HepG2 (cell line): ENCODE measurements at regions not wholly inside any gene's neighbourhood (a gene's known extent, or its start where the extent isn't known, plus 50 kb on each side); places are given as distances from the start of the nearest gene placed in this dataset.

Source experiments
- TF ChIP-seq, protein P1 (sequence below): sonication (generic); formaldehyde crosslinking; IDR thresholded peaks from 2 replicates; pipeline ENCODE4 v1.8.1; 2022; ENCODE audit warnings: mild to moderate bottlenecking, missing genetic modification reagents
- TF ChIP-seq, protein P2 (sequence below), 2 experiments: fragments of 450-650 bp in 1 of 2; sonication (generic) in 1 of 2; formaldehyde crosslinking in 1 of 2; IDR thresholded peaks; 2 replicates each; pipeline versions ENCODE4 v1.6.1 to v1.8.0; 2016 to 2022; ENCODE audit warnings: antibody characterized with exemption in 1 of 2, mild to moderate bottlenecking in 1 of 2, missing genetic modification reagents in 1 of 2

DNA sequence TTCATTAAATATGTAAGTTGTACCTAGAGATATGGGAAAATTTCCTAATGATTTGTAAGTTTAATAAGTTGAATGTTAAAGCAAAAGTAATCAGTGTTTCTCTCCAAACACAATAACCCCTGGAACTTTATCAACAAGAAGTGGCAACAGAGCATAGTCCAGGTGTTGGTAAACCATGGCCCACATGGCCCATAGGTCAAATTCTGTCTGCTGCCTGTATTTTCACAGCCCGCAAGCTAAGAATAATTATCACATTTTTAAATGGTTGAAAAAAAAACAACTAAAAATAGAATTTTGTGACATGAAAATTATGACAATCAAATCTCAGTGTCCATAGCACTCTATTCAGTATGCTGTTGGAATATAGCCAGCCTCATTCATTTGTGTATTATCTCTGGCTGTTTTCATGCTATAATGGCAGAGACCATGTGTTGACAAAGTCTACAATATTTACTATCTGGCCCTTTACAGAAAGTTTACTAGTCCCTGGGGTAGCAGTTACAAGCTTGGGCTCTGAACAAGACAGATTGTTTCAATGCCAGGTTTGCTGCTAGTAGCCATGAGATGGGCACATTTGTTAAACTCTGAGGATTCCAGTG lies 395.8 kb downstream of the GASK1B start (continued):
- TF ChIP-seq, protein P1, sequence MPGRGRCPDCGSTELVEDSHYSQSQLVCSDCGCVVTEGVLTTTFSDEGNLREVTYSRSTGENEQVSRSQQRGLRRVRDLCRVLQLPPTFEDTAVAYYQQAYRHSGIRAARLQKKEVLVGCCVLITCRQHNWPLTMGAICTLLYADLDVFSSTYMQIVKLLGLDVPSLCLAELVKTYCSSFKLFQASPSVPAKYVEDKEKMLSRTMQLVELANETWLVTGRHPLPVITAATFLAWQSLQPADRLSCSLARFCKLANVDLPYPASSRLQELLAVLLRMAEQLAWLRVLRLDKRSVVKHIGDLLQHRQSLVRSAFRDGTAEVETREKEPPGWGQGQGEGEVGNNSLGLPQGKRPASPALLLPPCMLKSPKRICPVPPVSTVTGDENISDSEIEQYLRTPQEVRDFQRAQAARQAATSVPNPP (CRISPR knock-in tag): 0 out of 2 replicates have a peak, but pooled peaks have one; percentile 23
- TF ChIP-seq, protein P2, sequence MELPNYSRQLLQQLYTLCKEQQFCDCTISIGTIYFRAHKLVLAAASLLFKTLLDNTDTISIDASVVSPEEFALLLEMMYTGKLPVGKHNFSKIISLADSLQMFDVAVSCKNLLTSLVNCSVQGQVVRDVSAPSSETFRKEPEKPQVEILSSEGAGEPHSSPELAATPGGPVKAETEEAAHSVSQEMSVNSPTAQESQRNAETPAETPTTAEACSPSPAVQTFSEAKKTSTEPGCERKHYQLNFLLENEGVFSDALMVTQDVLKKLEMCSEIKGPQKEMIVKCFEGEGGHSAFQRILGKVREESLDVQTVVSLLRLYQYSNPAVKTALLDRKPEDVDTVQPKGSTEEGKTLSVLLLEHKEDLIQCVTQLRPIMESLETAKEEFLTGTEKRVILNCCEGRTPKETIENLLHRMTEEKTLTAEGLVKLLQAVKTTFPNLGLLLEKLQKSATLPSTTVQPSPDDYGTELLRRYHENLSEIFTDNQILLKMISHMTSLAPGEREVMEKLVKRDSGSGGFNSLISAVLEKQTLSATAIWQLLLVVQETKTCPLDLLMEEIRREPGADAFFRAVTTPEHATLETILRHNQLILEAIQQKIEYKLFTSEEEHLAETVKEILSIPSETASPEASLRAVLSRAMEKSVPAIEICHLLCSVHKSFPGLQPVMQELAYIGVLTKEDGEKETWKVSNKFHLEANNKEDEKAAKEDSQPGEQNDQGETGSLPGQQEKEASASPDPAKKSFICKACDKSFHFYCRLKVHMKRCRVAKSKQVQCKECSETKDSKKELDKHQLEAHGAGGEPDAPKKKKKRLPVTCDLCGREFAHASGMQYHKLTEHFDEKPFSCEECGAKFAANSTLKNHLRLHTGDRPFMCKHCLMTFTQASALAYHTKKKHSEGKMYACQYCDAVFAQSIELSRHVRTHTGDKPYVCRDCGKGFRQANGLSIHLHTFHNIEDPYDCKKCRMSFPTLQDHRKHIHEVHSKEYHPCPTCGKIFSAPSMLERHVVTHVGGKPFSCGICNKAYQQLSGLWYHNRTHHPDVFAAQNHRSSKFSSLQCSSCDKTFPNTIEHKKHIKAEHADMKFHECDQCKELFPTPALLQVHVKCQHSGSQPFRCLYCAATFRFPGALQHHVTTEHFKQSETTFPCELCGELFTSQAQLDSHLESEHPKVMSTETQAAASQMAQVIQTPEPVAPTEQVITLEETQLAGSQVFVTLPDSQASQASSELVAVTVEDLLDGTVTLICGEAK (IDR thresholded peaks at IDR 0.05): no peak
- TF ChIP-seq, protein P2 (CRISPR knock-in tag; IDR thresholded peaks at IDR 0.05): peak; percentile 47; the same call in 1 of the 2 replicates
